Epithelial cell of prostate (primary cell): ENCODE measurements at regions not wholly inside any gene's neighbourhood (a gene's known extent, or its start where the extent isn't known, plus 50 kb on each side); places are given as distances from the start of the nearest gene placed in this dataset.
A peak's percentile ranks its signal among the peaks of the same experiment; 100 is the strongest.

Experiments
- DNase-seq: peaks from one replicate; pipeline ENCODE4 v3.0.0-alpha.2; 2011; ENCODE audit warnings: low read depth, low spot score
- H3K27ac ChIP-seq: fragments of 450-650 bp; 2 replicates; pipeline ENCODE4 v1.5.1; 2017; ENCODE audit warnings: mild to moderate bottlenecking

- no peak overlapping the region for H3K27ac ChIP-seq
- no peak for DNase-seq
Measured at GRCh38 chr6:80544976-80545722, 438.7 kb downstream of the BCKDHB start.

GRCh38 chr6:80544555-80544954 is 438.1 kb downstream of the BCKDHB start:
- DNase-seq: no peak
- peak overlapping the region; percentile 96 for H3K27ac ChIP-seq

- peak overlapping the region; percentile 96 for H3K27ac ChIP-seq
- DNase-seq: no peak
Measured at GRCh38 chr6:80543598-80544222, 437.2 kb downstream of the BCKDHB start.

- peak overlapping the region; percentile 96 for H3K27ac ChIP-seq
- no peak for DNase-seq
Measured at GRCh38 chr6:80543151-80543550, 436.7 kb downstream of the BCKDHB start.

- no peak for DNase-seq
- H3K27ac ChIP-seq: peak overlapping the region; percentile 96
Measured at GRCh38 chr6:80541886-80542285, 435.4 kb downstream of the BCKDHB start.

- peak; percentile 75 for DNase-seq
- H3K27ac ChIP-seq: peak overlapping the region; percentile 96
Measured at GRCh38 chr6:80541181-80541580, 434.7 kb downstream of the BCKDHB start.

GRCh38 chr6:80540700-80541099 is 434.2 kb downstream of the BCKDHB start:
- peak overlapping the region; percentile 96 for H3K27ac ChIP-seq
- no peak for DNase-seq

GRCh38 chr6:80537118-80537972 is 430.9 kb downstream of the BCKDHB start:
- DNase-seq: no peak
- H3K27ac ChIP-seq: peak overlapping the region; percentile 69

GRCh38 chr6:80535914-80536565 is 429.6 kb downstream of the BCKDHB start:
- peak; percentile 45 for DNase-seq
- peak overlapping the region; percentile 69 for H3K27ac ChIP-seq

GRCh38 chr6:80531681-80532619 is 425.5 kb downstream of the BCKDHB start:
- no peak overlapping the region for H3K27ac ChIP-seq
- DNase-seq: no peak

- H3K27ac ChIP-seq: no peak overlapping the region
- DNase-seq: no peak
Measured at GRCh38 chr6:80530103-80530502, 423.6 kb downstream of the BCKDHB start.

GRCh38 chr6:80528115-80528514 is 421.6 kb downstream of the BCKDHB start:
- DNase-seq: no peak

GRCh38 chr6:80527552-80528052 is 421.1 kb downstream of the BCKDHB start:
- DNase-seq: peak; percentile 69

More at GRCh38 chr6:80528115-80528514, 421.6 kb downstream of the BCKDHB start:
- H3K27ac ChIP-seq: no peak overlapping the region

GRCh38 chr6:80523531-80523997 is 417.1 kb downstream of the BCKDHB start:
- no peak for DNase-seq
- H3K27ac ChIP-seq: no peak overlapping the region

More at GRCh38 chr6:80527552-80528052, 421.1 kb downstream of the BCKDHB start:
- no peak overlapping the region for H3K27ac ChIP-seq

- no peak for DNase-seq
- no peak overlapping the region for H3K27ac ChIP-seq
Measured at GRCh38 chr6:80523010-80523409, 416.5 kb downstream of the BCKDHB start.

- no peak for DNase-seq
- no peak overlapping the region for H3K27ac ChIP-seq
Measured at GRCh38 chr6:80522576-80522975, 416.1 kb downstream of the BCKDHB start.

GRCh38 chr6:80519811-80520594 is 413.5 kb downstream of the BCKDHB start:
- no peak overlapping the region for H3K27ac ChIP-seq
- DNase-seq: no peak

- DNase-seq: no peak
- no peak overlapping the region for H3K27ac ChIP-seq
Measured at GRCh38 chr6:80517525-80517924, 411.1 kb downstream of the BCKDHB start.
